HEK293 (cell line): ENCODE measurements at regions not wholly inside any gene's neighbourhood (a gene's known extent, or its start where the extent isn't known, plus 50 kb on each side); places are given as distances from the start of the nearest gene placed in this dataset.

Source experiments
- CTCF ChIA-PET: fragments of 350-600 bp; formaldehyde crosslinking; extraction: SDS; loops from one replicate; lab custom pipeline; 2021; ENCODE audit warnings: antibody characterized with exemption; lab: Yijun Ruan, JAX
- POLR2A ChIA-PET: fragments of 300-600 bp; formaldehyde crosslinking; extraction: SDS; loops from one replicate; lab custom pipeline; 2020; ENCODE audit warnings: antibody characterized with exemption, inconsistent platforms; lab: Yijun Ruan, JAX
- H3K27ac ChIP-seq: fragments of 200-500 bp; sonication (Bioruptor generic); 2 replicates; pipeline ENCODE4 v1.5.1; 2014; ENCODE audit warnings: low read depth, low read length, control low read depth, inconsistent platforms; ENCODE audit errors: extremely low read depth
- H3K36me3 ChIP-seq, 2 experiments: fragments of 200-500 bp in 1 of 2; sonication (Bioruptor generic) in 1 of 2; 1 replicate in 1 of 2; 2 replicates in 1 of 2; pipeline ENCODE4 v1.5.1; 2014 to 2017; ENCODE audit warnings: inconsistent platforms in 2 of 2, low read length in 2 of 2; ENCODE audit not compliant: control insufficient read depth in 2 of 2, insufficient read depth in 1 of 2
- H3K4me1 ChIP-seq: fragments of 200-500 bp; sonication (Bioruptor generic); 2 replicates; pipeline ENCODE4 v1.5.1; 2014; ENCODE audit warnings: mild to moderate bottlenecking, low read length, inconsistent platforms; ENCODE audit not compliant: control insufficient read depth, insufficient read depth
- H3K4me3 ChIP-seq: 2 replicates; pipeline ENCODE4 v1.5.1; 2011; ENCODE audit warnings: low read depth, mild to moderate bottlenecking, control low read depth, low read length, moderate library complexity
- H3K9me3 ChIP-seq: fragments of 200-500 bp; sonication (Bioruptor generic); 2 replicates; pipeline ENCODE4 v1.5.1; 2014; ENCODE audit warnings: low read depth, low read length, inconsistent platforms; ENCODE audit not compliant: control insufficient read depth, insufficient read depth
- GLIS2 ChIP-seq: fragments of 450-650 bp; formaldehyde crosslinking; IDR thresholded peaks from 2 replicates; pipeline ENCODE4 v1.5.1; 2016; ENCODE audit warnings: missing biosample characterization, missing genetic modification characterization
- KLF8 ChIP-seq: fragments of 450-650 bp; formaldehyde crosslinking; IDR thresholded peaks from 2 replicates; pipeline ENCODE4 v1.5.1; 2016; ENCODE audit warnings: missing biosample characterization, missing genetic modification characterization
- MZF1 ChIP-seq: fragments of 450-650 bp; formaldehyde crosslinking; IDR thresholded peaks from 2 replicates; pipeline ENCODE4 v1.5.1; 2017; ENCODE audit warnings: missing biosample characterization, missing genetic modification characterization, borderline replicate concordance
- SALL2 ChIP-seq: fragments of 450-650 bp; formaldehyde crosslinking; IDR thresholded peaks from 2 replicates; pipeline ENCODE4 v1.5.0; 2017; ENCODE audit warnings: missing biosample characterization, mild to moderate bottlenecking, missing genetic modification characterization, borderline replicate concordance
- SP3 ChIP-seq: fragments of 450-650 bp; formaldehyde crosslinking; IDR thresholded peaks from 2 replicates; pipeline ENCODE4 v1.5.1; 2016; ENCODE audit warnings: missing biosample characterization, missing genetic modification characterization
- ZBTB21 ChIP-seq: fragments of 450-650 bp; formaldehyde crosslinking; IDR thresholded peaks from 2 replicates; pipeline ENCODE4 v1.5.1; 2017; ENCODE audit warnings: missing biosample characterization, missing genetic modification characterization
- ZBTB7A ChIP-seq: fragments of 450-650 bp; formaldehyde crosslinking; IDR thresholded peaks from 2 replicates; pipeline ENCODE4 v1.5.1; 2016; ENCODE audit warnings: low read depth, missing biosample characterization, missing genetic modification characterization
- ZNF175 ChIP-seq: fragments of 450-650 bp; formaldehyde crosslinking; IDR thresholded peaks from 2 replicates; pipeline ENCODE4 v1.5.1; 2016; ENCODE audit warnings: missing biosample characterization, missing genetic modification characterization
- ZNF23 ChIP-seq: fragments of 450-650 bp; formaldehyde crosslinking; IDR thresholded peaks from 2 replicates; pipeline ENCODE4 v1.5.1; 2016; ENCODE audit warnings: missing biosample characterization, missing genetic modification characterization, borderline replicate concordance
- ZNF302 ChIP-seq: fragments of 450-650 bp; formaldehyde crosslinking; IDR thresholded peaks from 2 replicates; pipeline ENCODE4 v1.5.1; 2016; ENCODE audit warnings: missing biosample characterization, missing genetic modification characterization, low read depth
- ZNF391 ChIP-seq: fragments of 450-650 bp; formaldehyde crosslinking; IDR thresholded peaks from 2 replicates; pipeline ENCODE4 v1.5.1; 2016; ENCODE audit warnings: low read depth, missing biosample characterization, missing genetic modification characterization, borderline replicate concordance
- ZNF530 ChIP-seq: fragments of 450-650 bp; formaldehyde crosslinking; IDR thresholded peaks from 2 replicates; pipeline ENCODE4 v1.5.1; 2016; ENCODE audit warnings: low read depth, missing biosample characterization, missing genetic modification characterization
- ZNF544 ChIP-seq: fragments of 450-650 bp; formaldehyde crosslinking; IDR thresholded peaks from 2 replicates; pipeline ENCODE4 v1.5.0; 2017; ENCODE audit warnings: missing biosample characterization, missing genetic modification characterization
- ZNF558 ChIP-seq: fragments of 450-650 bp; formaldehyde crosslinking; IDR thresholded peaks from 2 replicates; pipeline ENCODE4 v1.5.1; 2016; ENCODE audit warnings: missing biosample characterization, missing genetic modification characterization
- ZNF701 ChIP-seq: fragments of 450-650 bp; formaldehyde crosslinking; IDR thresholded peaks from 2 replicates; pipeline ENCODE4 v1.5.1; 2016; ENCODE audit warnings: missing biosample characterization, missing genetic modification characterization
- TF ChIP-seq, protein P1 (sequence below): fragments of 450-650 bp; formaldehyde crosslinking; IDR thresholded peaks from 2 replicates; pipeline ENCODE4 v1.5.1; 2016; ENCODE audit warnings: missing biosample characterization, missing genetic modification characterization
- TF ChIP-seq, protein P2 (sequence below): fragments of 450-650 bp; formaldehyde crosslinking; IDR thresholded peaks from 2 replicates; pipeline ENCODE4 v1.5.1; 2016; ENCODE audit warnings: missing biosample characterization, missing genetic modification characterization
- TF ChIP-seq, protein P3 (sequence below): fragments of 450-650 bp; formaldehyde crosslinking; IDR thresholded peaks from 2 replicates; pipeline ENCODE4 v1.5.0; 2017; ENCODE audit warnings: missing biosample characterization, missing genetic modification characterization, borderline replicate concordance
- TF ChIP-seq, protein P4 (sequence below): sonication (generic); formaldehyde crosslinking; IDR thresholded peaks from 2 replicates; pipeline ENCODE4 v1.8.1; 2022; ENCODE audit warnings: mild to moderate bottlenecking, moderate library complexity, missing genetic modification reagents
- TF ChIP-seq, protein P5 (sequence below): fragments of 450-650 bp; formaldehyde crosslinking; IDR thresholded peaks from 2 replicates; pipeline ENCODE4 v1.5.1; 2017; ENCODE audit warnings: missing biosample characterization, missing genetic modification characterization
- TF ChIP-seq, protein P6 (sequence below): fragments of 450-650 bp; formaldehyde crosslinking; IDR thresholded peaks from 2 replicates; pipeline ENCODE4 v1.5.1; 2017; ENCODE audit warnings: missing biosample characterization, missing genetic modification characterization
- TF ChIP-seq, protein P7 (sequence below): fragments of 450-650 bp; formaldehyde crosslinking; IDR thresholded peaks from 2 replicates; pipeline ENCODE4 v1.5.1; 2016; ENCODE audit warnings: missing biosample characterization, missing genetic modification characterization

DNA sequence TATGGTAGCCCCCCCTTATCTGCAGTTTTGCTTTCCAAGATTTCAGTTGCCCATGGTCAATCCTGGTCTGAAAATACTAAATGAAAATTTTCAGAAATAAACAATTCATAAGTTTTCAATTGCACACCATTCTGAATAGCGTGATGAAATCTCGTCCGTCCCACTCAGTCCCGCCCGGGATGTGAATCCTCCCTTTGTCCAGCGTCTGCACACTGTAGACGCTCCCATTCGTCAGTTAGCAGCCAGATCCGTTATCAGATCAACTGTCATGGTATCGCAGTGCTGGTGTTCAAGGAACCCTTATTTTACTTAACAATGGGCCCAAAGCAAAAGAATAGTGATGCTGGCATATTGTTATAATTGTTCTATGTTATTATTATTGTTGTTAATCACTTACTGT lies 98.6 kb downstream of the TMEM215 start:
- Histone ChIP-seq H3K36me3 (no peaks in the 10 kb centered on the region), H3K9me3 (no peaks in the 10 kb centered on the region), H3K27ac (no peak overlapping the region), H3K4me1 (no peaks in the 10 kb centered on the region), H3K4me3 (no peak overlapping the region)
- TF ChIP-seq GLIS2 = no peak
- TF ChIP-seq SALL2 = no peak
- TF ChIP-seq ZNF175 = no peak
- TF ChIP-seq, protein P1, sequence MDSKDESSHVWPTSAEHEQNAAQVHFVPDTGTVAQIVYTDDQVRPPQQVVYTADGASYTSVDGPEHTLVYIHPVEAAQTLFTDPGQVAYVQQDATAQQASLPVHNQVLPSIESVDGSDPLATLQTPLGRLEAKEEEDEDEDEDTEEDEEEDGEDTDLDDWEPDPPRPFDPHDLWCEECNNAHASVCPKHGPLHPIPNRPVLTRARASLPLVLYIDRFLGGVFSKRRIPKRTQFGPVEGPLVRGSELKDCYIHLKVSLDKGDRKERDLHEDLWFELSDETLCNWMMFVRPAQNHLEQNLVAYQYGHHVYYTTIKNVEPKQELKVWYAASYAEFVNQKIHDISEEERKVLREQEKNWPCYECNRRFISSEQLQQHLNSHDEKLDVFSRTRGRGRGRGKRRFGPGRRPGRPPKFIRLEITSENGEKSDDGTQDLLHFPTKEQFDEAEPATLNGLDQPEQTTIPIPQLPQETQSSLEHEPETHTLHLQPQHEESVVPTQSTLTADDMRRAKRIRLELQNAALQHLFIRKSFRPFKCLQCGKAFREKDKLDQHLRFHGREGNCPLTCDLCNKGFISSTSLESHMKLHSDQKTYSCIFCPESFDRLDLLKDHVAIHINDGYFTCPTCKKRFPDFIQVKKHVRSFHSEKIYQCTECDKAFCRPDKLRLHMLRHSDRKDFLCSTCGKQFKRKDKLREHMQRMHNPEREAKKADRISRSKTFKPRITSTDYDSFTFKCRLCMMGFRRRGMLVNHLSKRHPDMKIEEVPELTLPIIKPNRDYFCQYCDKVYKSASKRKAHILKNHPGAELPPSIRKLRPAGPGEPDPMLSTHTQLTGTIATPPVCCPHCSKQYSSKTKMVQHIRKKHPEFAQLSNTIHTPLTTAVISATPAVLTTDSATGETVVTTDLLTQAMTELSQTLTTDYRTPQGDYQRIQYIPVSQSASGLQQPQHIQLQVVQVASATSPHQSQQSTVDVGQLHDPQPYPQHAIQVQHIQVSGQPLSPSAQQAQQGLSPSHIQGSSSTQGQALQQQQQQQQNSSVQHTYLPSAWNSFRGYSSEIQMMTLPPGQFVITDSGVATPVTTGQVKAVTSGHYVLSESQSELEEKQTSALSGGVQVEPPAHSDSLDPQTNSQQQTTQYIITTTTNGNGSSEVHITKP (tag by site-specific recombination) = no peak
- TF ChIP-seq ZNF530 (tag by site-specific recombination) = no peak
- no peak for TF ChIP-seq SP3 (tag by site-specific recombination)
- TF ChIP-seq ZNF23 (tag by site-specific recombination) = no peak
- POLR2A ChIA-PET = no interaction called here
- CTCF ChIA-PET = no interaction called here

DNA sequence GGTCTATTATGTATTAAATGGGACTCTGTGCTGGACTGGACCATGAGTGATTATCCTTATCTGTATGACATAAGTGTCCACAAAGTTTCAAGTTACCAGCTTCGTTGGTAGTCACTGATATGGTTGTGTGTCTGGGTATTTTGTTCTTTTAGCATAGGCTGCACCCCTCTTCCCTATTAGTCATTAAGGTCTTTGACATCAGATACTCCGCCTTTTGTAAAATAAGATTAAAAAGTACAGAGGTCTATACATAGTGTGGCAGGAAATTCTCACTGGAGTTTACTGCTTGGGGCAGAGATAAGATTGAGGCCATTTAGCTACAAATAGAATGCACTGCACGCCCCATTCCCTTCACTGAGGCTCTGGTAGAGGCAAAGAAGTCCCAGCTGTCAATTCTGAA lies 99.4 kb downstream of the TMEM215 start:
- ChIA-PET POLR2A (no interaction called here), CTCF (no interaction called here)
- Histone ChIP-seq H3K9me3 (no peaks in the 10 kb centered on the region), H3K36me3 (no peaks in the 10 kb centered on the region), H3K4me3 (no peak overlapping the region)
- TF ChIP-seq ZNF302 = no peak
- TF ChIP-seq ZNF558 = no peak
- TF ChIP-seq, protein P2, sequence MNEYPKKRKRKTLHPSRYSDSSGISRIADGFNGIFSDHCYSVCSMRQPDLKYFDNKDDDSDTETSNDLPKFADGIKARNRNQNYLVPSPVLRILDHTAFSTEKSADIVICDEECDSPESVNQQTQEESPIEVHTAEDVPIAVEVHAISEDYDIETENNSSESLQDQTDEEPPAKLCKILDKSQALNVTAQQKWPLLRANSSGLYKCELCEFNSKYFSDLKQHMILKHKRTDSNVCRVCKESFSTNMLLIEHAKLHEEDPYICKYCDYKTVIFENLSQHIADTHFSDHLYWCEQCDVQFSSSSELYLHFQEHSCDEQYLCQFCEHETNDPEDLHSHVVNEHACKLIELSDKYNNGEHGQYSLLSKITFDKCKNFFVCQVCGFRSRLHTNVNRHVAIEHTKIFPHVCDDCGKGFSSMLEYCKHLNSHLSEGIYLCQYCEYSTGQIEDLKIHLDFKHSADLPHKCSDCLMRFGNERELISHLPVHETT = no peak
- TF ChIP-seq, protein P3, sequence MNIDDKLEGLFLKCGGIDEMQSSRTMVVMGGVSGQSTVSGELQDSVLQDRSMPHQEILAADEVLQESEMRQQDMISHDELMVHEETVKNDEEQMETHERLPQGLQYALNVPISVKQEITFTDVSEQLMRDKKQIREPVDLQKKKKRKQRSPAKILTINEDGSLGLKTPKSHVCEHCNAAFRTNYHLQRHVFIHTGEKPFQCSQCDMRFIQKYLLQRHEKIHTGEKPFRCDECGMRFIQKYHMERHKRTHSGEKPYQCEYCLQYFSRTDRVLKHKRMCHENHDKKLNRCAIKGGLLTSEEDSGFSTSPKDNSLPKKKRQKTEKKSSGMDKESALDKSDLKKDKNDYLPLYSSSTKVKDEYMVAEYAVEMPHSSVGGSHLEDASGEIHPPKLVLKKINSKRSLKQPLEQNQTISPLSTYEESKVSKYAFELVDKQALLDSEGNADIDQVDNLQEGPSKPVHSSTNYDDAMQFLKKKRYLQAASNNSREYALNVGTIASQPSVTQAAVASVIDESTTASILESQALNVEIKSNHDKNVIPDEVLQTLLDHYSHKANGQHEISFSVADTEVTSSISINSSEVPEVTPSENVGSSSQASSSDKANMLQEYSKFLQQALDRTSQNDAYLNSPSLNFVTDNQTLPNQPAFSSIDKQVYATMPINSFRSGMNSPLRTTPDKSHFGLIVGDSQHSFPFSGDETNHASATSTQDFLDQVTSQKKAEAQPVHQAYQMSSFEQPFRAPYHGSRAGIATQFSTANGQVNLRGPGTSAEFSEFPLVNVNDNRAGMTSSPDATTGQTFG (tag by site-specific recombination) = no peak
- TF ChIP-seq, protein P4, sequence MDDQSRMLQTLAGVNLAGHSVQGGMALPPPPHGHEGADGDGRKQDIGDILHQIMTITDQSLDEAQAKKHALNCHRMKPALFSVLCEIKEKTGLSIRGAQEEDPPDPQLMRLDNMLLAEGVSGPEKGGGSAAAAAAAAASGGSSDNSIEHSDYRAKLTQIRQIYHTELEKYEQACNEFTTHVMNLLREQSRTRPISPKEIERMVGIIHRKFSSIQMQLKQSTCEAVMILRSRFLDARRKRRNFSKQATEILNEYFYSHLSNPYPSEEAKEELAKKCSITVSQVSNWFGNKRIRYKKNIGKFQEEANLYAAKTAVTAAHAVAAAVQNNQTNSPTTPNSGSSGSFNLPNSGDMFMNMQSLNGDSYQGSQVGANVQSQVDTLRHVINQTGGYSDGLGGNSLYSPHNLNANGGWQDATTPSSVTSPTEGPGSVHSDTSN (CRISPR knock-in tag) = no peak
- no peak for TF ChIP-seq ZBTB7A (tag by site-specific recombination)
- TF ChIP-seq ZNF701 (tag by site-specific recombination) = no peak
- no peak for TF ChIP-seq ZBTB21 (tag by site-specific recombination)
- TF ChIP-seq, protein P5, sequence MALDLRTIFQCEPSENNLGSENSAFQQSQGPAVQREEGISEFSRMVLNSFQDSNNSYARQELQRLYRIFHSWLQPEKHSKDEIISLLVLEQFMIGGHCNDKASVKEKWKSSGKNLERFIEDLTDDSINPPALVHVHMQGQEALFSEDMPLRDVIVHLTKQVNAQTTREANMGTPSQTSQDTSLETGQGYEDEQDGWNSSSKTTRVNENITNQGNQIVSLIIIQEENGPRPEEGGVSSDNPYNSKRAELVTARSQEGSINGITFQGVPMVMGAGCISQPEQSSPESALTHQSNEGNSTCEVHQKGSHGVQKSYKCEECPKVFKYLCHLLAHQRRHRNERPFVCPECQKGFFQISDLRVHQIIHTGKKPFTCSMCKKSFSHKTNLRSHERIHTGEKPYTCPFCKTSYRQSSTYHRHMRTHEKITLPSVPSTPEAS (tag by site-specific recombination) = no peak
- TF ChIP-seq, protein P6, sequence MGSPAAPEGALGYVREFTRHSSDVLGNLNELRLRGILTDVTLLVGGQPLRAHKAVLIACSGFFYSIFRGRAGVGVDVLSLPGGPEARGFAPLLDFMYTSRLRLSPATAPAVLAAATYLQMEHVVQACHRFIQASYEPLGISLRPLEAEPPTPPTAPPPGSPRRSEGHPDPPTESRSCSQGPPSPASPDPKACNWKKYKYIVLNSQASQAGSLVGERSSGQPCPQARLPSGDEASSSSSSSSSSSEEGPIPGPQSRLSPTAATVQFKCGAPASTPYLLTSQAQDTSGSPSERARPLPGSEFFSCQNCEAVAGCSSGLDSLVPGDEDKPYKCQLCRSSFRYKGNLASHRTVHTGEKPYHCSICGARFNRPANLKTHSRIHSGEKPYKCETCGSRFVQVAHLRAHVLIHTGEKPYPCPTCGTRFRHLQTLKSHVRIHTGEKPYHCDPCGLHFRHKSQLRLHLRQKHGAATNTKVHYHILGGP = no peak
- no peak for TF ChIP-seq ZNF544
- TF ChIP-seq KLF8 (tag by site-specific recombination) = no peak
- TF ChIP-seq, protein P7, sequence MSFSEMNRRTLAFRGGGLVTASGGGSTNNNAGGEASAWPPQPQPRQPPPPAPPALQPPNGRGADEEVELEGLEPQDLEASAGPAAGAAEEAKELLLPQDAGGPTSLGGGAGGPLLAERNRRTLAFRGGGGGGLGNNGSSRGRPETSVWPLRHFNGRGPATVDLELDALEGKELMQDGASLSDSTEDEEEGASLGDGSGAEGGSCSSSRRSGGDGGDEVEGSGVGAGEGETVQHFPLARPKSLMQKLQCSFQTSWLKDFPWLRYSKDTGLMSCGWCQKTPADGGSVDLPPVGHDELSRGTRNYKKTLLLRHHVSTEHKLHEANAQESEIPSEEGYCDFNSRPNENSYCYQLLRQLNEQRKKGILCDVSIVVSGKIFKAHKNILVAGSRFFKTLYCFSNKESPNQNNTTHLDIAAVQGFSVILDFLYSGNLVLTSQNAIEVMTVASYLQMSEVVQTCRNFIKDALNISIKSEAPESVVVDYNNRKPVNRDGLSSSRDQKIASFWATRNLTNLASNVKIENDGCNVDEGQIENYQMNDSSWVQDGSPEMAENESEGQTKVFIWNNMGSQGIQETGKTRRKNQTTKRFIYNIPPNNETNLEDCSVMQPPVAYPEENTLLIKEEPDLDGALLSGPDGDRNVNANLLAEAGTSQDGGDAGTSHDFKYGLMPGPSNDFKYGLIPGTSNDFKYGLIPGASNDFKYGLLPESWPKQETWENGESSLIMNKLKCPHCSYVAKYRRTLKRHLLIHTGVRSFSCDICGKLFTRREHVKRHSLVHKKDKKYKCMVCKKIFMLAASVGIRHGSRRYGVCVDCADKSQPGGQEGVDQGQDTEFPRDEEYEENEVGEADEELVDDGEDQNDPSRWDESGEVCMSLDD = no peak
- no peak for TF ChIP-seq ZNF391
- TF ChIP-seq MZF1 = no peak
- TF ChIP-seq, all 188 proteins: peak for 0
- no peaks in the 10 kb centered on the region for H3K4me1 ChIP-seq
- H3K27ac ChIP-seq = no peak overlapping the region
